AG04449 (cell line): ENCODE measurements at regions not wholly inside any gene's neighbourhood (a gene's known extent, or its start where the extent isn't known, plus 50 kb on each side); places are given as distances from the start of the nearest gene placed in this dataset.

Source experiments
- CTCF ChIA-PET: fragments of 350-600 bp; formaldehyde crosslinking; extraction: SDS; loops from one replicate; lab custom pipeline; 2021; ENCODE audit warnings: antibody characterized with exemption; lab: Yijun Ruan, JAX
- POLR2A ChIA-PET: fragments of 400-600, 350-600 bp; formaldehyde crosslinking; extraction: SDS; loops from one replicate; lab custom pipeline; 2020; ENCODE audit warnings: antibody characterized with exemption, inconsistent platforms; lab: Yijun Ruan, JAX
- DNase-seq: peaks from one replicate; pipeline ENCODE4 v3.0.0-alpha.2; 2010; ENCODE audit warnings: low read depth, low spot score
- H3K4me3 ChIP-seq: 2 replicates; pipeline ENCODE4 v1.5.1; 2011; ENCODE audit warnings: low read depth, mild to moderate bottlenecking, control low read depth, low read length
- TF ChIP-seq, protein P1 (sequence below): IDR thresholded peaks from one replicate; pipeline ENCODE4 v1.5.1; 2011; ENCODE audit warnings: mild to moderate bottlenecking, moderate library complexity, low read length, control low read depth, inconsistent platforms; ENCODE audit not compliant: insufficient read depth; ENCODE audit errors: missing control alignments

DNA sequence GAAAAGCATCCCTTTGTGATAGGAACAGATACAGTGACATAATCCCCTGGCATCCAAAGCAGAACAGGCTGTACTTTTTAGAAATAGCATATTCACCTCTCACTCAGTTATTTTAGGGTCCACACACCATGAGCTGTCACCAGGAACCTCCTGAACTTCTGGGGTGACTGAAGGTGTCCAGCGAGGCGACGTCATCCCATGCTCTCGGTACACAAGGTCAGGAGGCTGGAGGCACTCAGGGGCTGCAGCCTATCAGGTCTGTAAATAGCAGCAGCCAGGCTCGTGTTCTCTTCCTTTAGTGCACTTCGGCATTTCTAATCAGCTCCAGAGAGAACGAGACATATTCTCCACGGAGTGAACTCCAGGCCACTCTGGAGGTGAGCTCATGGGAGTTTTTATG, 98.3 kb downstream of the GATA6 start:
- TF ChIP-seq, protein P1, sequence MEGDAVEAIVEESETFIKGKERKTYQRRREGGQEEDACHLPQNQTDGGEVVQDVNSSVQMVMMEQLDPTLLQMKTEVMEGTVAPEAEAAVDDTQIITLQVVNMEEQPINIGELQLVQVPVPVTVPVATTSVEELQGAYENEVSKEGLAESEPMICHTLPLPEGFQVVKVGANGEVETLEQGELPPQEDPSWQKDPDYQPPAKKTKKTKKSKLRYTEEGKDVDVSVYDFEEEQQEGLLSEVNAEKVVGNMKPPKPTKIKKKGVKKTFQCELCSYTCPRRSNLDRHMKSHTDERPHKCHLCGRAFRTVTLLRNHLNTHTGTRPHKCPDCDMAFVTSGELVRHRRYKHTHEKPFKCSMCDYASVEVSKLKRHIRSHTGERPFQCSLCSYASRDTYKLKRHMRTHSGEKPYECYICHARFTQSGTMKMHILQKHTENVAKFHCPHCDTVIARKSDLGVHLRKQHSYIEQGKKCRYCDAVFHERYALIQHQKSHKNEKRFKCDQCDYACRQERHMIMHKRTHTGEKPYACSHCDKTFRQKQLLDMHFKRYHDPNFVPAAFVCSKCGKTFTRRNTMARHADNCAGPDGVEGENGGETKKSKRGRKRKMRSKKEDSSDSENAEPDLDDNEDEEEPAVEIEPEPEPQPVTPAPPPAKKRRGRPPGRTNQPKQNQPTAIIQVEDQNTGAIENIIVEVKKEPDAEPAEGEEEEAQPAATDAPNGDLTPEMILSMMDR, result no peak
- CTCF ChIA-PET, result interaction anchor here (1.0 kb wide), 1 partner anchor 10 kb away, joined by 3 read pairs; no protein-coding TSS in a partner anchor
- POLR2A ChIA-PET, result no interaction called here

DNA sequence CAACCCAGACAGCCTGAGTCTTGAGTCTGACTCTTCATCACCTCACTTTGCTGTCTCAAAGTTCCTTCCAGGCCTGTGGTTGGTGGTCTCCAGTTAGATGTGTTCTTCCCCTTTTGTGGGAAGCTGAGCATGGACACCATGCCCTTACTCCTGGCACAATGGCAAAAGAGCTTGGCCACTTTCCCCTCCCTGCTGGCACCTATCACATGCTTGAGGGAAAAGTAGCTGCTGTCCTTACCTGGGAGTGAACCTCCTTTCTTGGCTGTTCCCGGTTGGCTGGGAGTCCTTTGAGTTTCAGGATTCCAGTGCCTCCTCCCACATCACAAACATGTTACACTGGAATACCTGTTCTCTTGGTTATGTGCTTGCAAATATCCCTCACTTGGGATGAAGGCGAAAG, 97.8 kb downstream of the GATA6 start:
- no peak for DNase-seq
- TF ChIP-seq, protein P1, result no peak
- ChIA-PET CTCF (interaction anchor here (1.0 kb wide), 1 partner anchor 10 kb away, joined by 3 read pairs; no protein-coding TSS in a partner anchor), POLR2A (no interaction called here)
- H3K4me3 ChIP-seq, result no peak overlapping the region

More for the DNA sequence above, 98.3 kb downstream of the GATA6 start:
- H3K4me3 ChIP-seq, result no peak overlapping the region
- DNase-seq, result no peak

DNA sequence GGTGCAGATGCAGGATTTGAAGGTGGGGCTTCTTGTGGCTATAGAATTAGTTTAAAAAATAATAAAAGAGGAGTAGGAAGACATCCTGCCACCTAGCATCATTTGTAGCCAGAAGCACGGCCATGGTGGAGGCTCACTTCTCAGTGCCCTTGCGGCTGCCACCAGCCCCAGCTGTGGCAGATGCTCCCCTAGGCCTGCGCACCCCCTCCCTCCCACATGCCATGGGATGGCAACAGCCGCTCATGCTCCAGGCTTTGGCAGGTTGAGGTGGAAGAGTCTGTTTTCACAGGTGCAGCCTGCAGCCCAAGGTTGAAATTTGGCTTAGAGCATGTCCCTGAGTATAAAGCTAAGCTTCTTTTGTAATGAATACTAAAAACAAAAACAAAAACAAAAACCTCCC, 96.4 kb downstream of the GATA6 start:
- TF ChIP-seq, protein P1, result no peak

DNA sequence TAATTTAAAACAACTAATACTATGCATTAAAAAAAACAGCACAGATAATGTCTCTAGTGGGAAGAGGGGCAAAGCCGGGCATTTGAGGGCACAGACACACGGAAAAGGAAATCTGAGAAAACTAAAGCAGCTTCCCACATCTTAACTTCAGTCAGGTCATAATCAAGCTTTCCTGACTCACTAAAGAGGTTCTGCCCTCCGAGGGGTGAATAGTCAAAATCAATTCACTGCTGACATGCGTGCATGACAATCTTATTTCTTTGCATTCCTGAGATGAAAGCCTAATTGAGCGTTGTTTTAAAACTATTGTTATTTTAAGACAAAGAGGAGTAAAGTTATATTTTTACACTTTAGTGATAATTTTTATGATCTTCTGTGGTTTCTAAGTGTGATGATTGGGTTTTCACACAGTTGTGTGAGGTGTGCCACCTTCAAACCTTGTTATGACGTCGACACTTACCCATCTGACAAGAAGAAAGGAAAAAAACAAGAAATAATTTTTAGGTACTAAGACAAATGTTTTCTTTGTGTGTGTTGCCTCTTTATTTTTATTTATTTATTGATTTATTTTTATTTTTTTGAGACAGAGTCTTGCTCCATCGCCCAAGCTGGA, 90.9 kb downstream of the GATA6 start:
- H3K4me3 ChIP-seq, result no peak overlapping the region
- TF ChIP-seq, protein P1, result no peak
- no peak for DNase-seq
- CTCF ChIA-PET, result no interaction called here
- POLR2A ChIA-PET, result no interaction called here

More for the DNA sequence above, 96.4 kb downstream of the GATA6 start:
- no peak overlapping the region for H3K4me3 ChIP-seq
- no peak for DNase-seq
- CTCF ChIA-PET, result no interaction called here
- POLR2A ChIA-PET, result no interaction called here

DNA sequence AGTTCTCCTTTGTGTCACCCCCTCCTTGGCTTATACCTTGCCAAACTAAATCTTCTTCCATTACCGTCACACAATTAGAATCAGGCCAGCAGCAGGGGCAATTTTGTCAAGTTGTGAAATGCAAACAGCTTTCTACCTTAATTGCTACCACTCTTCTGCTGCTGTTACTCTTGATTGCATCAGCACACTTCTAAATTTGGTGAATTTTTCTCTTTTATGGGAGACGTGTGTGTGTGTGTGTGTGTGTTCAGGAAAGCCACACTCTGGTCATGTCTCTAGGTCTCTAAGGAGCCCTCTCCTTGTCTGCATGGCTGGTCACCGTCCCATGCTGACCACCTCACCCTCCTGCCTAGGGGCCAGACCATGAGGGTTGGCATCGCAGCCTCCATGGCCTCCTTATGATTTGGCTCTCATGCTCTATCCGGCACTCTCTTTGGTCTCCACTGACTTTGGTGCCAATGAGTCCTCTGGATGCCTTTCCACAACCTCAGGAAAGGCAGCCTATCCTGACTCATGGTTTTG, 87.7 kb downstream of the GATA6 start:
- no peak for DNase-seq
- POLR2A ChIA-PET, result no interaction called here
- CTCF ChIA-PET, result no interaction called here
- TF ChIP-seq, protein P1, result no peak
- no peak overlapping the region for H3K4me3 ChIP-seq

DNA sequence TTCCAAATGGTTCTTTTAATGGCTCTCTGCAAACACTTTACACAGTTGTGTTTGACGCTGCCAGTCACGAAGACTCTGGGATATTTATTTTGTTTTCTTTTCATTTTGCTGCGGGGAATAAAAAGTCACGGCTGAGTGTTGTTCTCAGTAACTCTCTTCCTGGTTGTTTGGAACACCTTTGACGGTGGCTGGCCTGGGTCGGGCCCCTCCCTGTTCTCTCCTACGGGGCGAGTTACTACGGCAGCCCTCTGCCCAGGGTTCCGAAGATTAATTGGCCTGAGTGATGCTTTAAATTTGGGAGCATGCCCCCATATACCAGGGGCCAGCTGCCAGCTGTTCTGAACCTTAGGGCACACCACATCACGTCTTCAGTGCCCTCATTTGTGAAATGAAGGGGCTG, 84.7 kb downstream of the GATA6 start:
- POLR2A ChIA-PET, result no interaction called here
- no peak for DNase-seq
- TF ChIP-seq, protein P1, result no peak
- CTCF ChIA-PET, result no interaction called here
- H3K4me3 ChIP-seq, result no peak overlapping the region
